Liver (tissue), 3 donors: ENCODE measurements at regions not wholly inside any gene's neighbourhood (a gene's known extent, or its start where the extent isn't known, plus 50 kb on each side); places are given as distances from the start of the nearest gene placed in this dataset.

Experiments used
- CTCF ChIP-seq: fragments of 150-350 bp; IDR thresholded peaks from 2 replicates; pipeline ENCODE4 v1.5.1; 2017; ENCODE audit warnings: improper control_type of control experiment, low read depth, low read length; ENCODE audit not compliant: missing input control
- HNF4A ChIP-seq, 2 donors: conservative IDR thresholded peaks; 2 replicates each; pipeline ENCODE4 v1.6.1; 2016; ENCODE audit warnings: antibody characterized with exemption in 2 of 2, mild to moderate bottlenecking in 2 of 2
- TAF1 ChIP-seq: conservative IDR thresholded peaks from 2 replicates; pipeline ENCODE4 v1.6.1; 2016; ENCODE audit warnings: antibody characterized with exemption, mild to moderate bottlenecking
- YY1 ChIP-seq: IDR thresholded peaks from 2 replicates; pipeline ENCODE4 v1.6.1; 2016; ENCODE audit warnings: antibody characterized with exemption, mild to moderate bottlenecking
- donor health status: healthy.
- donor health status: healthy.

GRCh38 chr2:162912787-162913186 is 74.2 kb upstream of the KCNH7 start:
- TF ChIP-seq CTCF = no peak
- TF ChIP-seq HNF4A (conservative IDR thresholded peaks at IDR 0.05) = no peak
- no peak for TF ChIP-seq TAF1
- no peak for TF ChIP-seq YY1
